ENCODE measurements at regions not wholly inside any gene's neighbourhood (a gene's known extent, or its start where the extent isn't known, plus 50 kb on each side); places are given as distances from the start of the nearest gene placed in this dataset.
"Not testable (repeated sequence)": the region's sequence is repeated elsewhere in the genome, so short reads cannot be mapped to it uniquely, and the experiment has no call there.

DNA sequence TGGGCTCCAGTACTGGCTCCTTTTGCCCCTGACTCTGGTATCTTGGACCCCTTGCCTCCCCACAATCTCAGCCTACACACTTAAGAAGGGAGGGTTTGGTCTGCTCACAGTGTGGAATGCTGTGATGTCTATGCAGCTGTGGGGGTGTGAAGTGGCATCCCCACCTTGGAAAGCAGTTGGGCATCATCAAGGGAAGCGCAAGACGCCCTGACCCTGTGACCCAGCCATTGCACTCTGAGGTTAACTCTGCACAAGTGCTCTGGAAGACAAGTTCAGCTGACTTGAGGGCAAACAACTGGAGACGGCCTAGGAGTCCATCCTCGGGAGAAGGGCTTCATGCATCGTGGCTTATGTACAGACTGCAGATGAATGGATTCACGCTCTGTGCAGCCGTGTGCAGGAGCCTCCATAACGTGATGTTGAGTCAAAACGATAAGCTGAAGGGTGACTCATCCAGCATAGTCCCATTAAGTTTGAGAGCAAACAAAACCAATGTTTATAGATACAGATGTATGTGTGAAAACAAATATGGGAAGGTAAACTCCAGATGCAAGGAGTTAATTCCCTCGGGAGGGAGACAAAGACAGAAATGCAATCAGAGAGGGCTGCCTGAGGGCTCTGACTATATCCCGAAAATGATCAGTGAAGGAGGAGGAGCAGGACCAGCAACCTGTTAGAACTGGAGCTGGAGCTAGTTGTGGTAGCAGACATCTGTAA is 86.8 kb downstream of the LSM3 start:
- H3K27ac ChIP-seq (ENCODE audit: low read depth, low read length), result no peak overlapping the region
- no peaks in the 10 kb centered on the region for H3K4me1 ChIP-seq (ENCODE audit: insufficient read depth, low read length)
- no peak overlapping the region for H3K4me3 Mint-ChIP-seq
- ChIA-PET POLR2A (ENCODE audit: partially characterized antibody) (no interaction called here), CTCF (ENCODE audit: partially characterized antibody) (interaction anchor here (0.6 to 2.1 kb wide), 3 partner anchors 196 to 1264 kb away, joined by 3 to 14 read pairs (median 3); no protein-coding TSS in a partner anchor)
- H3K27ac Mint-ChIP-seq, result no peak overlapping the region
- H3K27me3 Mint-ChIP-seq, result peaks cover 2 to 7% of the 10 kb centered on the region in 2 donors
- no peak overlapping the region for H3K4me3 ChIP-seq (ENCODE audit: low read length in 2 of 2)
- no peaks in the 10 kb centered on the region for H3K36me3 ChIP-seq (ENCODE audit: insufficient read depth, low read length)
- H3K36me3 Mint-ChIP-seq, result no peaks in the 10 kb centered on the region
- peaks cover 0 to 2% (median under 1%) of the 10 kb centered on the region in 4 donors for H3K4me1 Mint-ChIP-seq
- H3K27me3 ChIP-seq (ENCODE audit: insufficient read depth, low read length), result no peaks in the 10 kb centered on the region
- no peak for DNase-seq
- H3K9me3 ChIP-seq (ENCODE audit: control insufficient read depth in 1 of 2, low read length in 2 of 2), result no peaks in the 10 kb centered on the region
- peaks cover 0 to 8% (median 0%) of the 10 kb centered on the region in 8 donors for H3K9me3 Mint-ChIP-seq
- intact Hi-C loops (cut with micrococcal nuclease), result no loop called here

DNA sequence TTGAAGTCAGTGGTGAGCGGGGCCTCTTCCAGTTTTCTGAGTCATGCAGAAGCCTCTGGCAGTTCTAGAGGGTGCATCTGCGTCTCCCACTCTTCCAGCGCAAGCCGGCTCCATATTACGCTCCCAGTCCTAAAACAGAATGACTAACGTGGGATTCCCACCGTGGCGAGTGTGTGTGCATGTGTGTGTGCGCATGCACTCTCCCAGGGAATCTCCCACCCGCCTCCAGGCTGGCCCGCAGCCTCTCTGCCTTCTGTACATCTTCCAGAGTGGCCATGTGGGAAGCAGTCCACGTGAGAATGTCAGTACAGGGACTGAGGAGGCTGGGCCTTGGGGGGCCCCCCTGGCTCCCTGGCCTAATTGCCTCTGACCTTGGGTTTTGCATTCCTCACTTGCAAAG is 87.7 kb downstream of the LSM3 start:
- Histone ChIP-seq H3K27ac (ENCODE audit: low read depth, low read length) (no peak overlapping the region), H3K27me3 (ENCODE audit: insufficient read depth, low read length) (no peaks in the 10 kb centered on the region), H3K4me1 (ENCODE audit: insufficient read depth, low read length) (no peaks in the 10 kb centered on the region), H3K4me3 (ENCODE audit: low read length in 2 of 2) (no peak overlapping the region), H3K36me3 (ENCODE audit: insufficient read depth, low read length) (no peaks in the 10 kb centered on the region), H3K9me3 (ENCODE audit: control insufficient read depth in 1 of 2, low read length in 2 of 2) (no peaks in the 10 kb centered on the region)
- Mint-ChIP-seq H3K9me3 (peaks cover 0 to 8% (median 0%) of the 10 kb centered on the region in 8 donors), H3K4me3 (no peak overlapping the region), H3K36me3 (no peaks in the 10 kb centered on the region), H3K27me3 (peaks cover 2 to 7% of the 10 kb centered on the region in 2 donors), H3K27ac (no peak overlapping the region), H3K4me1 (no peaks in the 10 kb centered on the region)
- POLR2A ChIA-PET (ENCODE audit: partially characterized antibody), result no interaction called here
- DNase-seq, result no peak
- CTCF ChIA-PET (ENCODE audit: partially characterized antibody), result interaction anchor here (2.1 kb wide), 1 partner anchor 202 kb away, joined by 14 read pairs; no protein-coding TSS in a partner anchor
- intact Hi-C loops (cut with micrococcal nuclease), result no loop called here

DNA sequence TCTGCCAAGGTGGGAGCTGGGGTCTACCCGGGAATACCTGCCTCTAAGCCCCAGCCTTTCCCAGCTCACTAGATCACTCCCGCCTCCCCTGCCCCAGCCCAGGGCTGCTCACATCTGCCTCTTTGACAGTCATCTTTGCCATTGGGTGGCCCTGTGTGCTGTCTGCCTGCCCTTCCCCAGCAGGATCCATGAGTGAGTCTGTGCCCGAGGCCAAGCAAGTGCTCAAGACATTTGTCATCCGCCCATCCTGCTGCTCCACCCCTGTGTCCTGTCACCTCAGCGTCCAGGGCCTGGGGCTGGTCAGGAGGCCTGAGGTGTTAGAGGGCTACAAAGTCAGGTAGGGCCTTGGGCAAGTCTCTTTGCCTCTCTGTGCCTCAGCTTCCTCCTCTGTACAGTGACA is 89.4 kb downstream of the LSM3 start:
- POLR2A ChIA-PET (ENCODE audit: partially characterized antibody), result no interaction called here
- intact Hi-C loops (cut with micrococcal nuclease), result no loop called here
- no peaks in the 10 kb centered on the region for H3K27me3 ChIP-seq (ENCODE audit: insufficient read depth, low read length)
- CTCF ChIA-PET (ENCODE audit: partially characterized antibody), result interaction anchor here (0.6 to 1.4 kb wide), 2 partner anchors 191 to 193 kb away, joined by 3 read pairs; no protein-coding TSS in a partner anchor
- DNase-seq, result no peak
- no peak overlapping the region for H3K4me3 ChIP-seq (ENCODE audit: low read length in 2 of 2)
- peaks cover 0 to 8% (median 0%) of the 10 kb centered on the region in 8 donors for H3K9me3 Mint-ChIP-seq
- no peaks in the 10 kb centered on the region for H3K36me3 ChIP-seq (ENCODE audit: insufficient read depth, low read length)
- H3K9me3 ChIP-seq (ENCODE audit: control insufficient read depth in 1 of 2, low read length in 2 of 2), result no peaks in the 10 kb centered on the region
- no peaks in the 10 kb centered on the region for H3K36me3 Mint-ChIP-seq
- H3K27me3 Mint-ChIP-seq, result peaks cover 2 to 4% of the 10 kb centered on the region in 2 donors
- no peak overlapping the region for H3K27ac ChIP-seq (ENCODE audit: low read depth, low read length)
- no peak overlapping the region for H3K27ac Mint-ChIP-seq
- no peaks in the 10 kb centered on the region for H3K4me1 Mint-ChIP-seq
- H3K4me1 ChIP-seq (ENCODE audit: insufficient read depth, low read length), result no peaks in the 10 kb centered on the region
- no peak overlapping the region for H3K4me3 Mint-ChIP-seq

DNA sequence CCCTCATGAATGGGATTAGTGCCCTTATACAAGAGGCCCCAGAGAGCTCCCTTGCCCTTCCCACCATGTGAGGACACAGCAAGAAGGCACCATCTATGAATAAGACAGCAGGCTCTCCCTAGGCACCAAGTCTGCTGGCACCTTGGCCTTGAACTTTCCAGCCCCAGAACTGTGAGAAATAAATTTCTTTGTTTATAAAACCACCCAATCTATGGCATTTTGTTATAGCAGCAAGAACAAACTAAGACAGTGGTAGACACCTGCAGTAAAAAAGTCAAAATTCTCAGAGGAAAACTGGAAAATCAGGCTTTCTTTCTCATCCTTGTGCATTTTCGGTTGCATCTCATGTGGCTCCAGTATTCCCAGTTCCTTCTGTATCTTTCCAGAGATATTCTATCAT is 90.3 kb downstream of the LSM3 start:
- ChIA-PET POLR2A (ENCODE audit: partially characterized antibody) (no interaction called here), CTCF (ENCODE audit: partially characterized antibody) (interaction anchor here (0.6 to 1.4 kb wide), 3 partner anchors 10 to 190 kb away, joined by 3 read pairs; no protein-coding TSS in a partner anchor)
- H3K4me3 Mint-ChIP-seq, result no peak overlapping the region
- no peaks in the 10 kb centered on the region for H3K36me3 Mint-ChIP-seq
- Histone ChIP-seq H3K4me3 (ENCODE audit: low read length in 2 of 2) (no peak overlapping the region), H3K9me3 (ENCODE audit: control insufficient read depth in 1 of 2, low read length in 2 of 2) (no peaks in the 10 kb centered on the region), H3K4me1 (ENCODE audit: insufficient read depth, low read length) (no peaks in the 10 kb centered on the region), H3K27me3 (ENCODE audit: insufficient read depth, low read length) (no peaks in the 10 kb centered on the region), H3K27ac (ENCODE audit: low read depth, low read length) (no peak overlapping the region), H3K36me3 (ENCODE audit: insufficient read depth, low read length) (no peaks in the 10 kb centered on the region)
- intact Hi-C loops (cut with micrococcal nuclease), result no loop called here
- H3K9me3 Mint-ChIP-seq, result peaks cover 0 to 8% (median 0%) of the 10 kb centered on the region in 8 donors
- DNase-seq, result no peak
- no peak overlapping the region for H3K27ac Mint-ChIP-seq
- H3K4me1 Mint-ChIP-seq, result no peaks in the 10 kb centered on the region
- H3K27me3 Mint-ChIP-seq, result peaks cover 2 to 3% of the 10 kb centered on the region in 2 donors

DNA sequence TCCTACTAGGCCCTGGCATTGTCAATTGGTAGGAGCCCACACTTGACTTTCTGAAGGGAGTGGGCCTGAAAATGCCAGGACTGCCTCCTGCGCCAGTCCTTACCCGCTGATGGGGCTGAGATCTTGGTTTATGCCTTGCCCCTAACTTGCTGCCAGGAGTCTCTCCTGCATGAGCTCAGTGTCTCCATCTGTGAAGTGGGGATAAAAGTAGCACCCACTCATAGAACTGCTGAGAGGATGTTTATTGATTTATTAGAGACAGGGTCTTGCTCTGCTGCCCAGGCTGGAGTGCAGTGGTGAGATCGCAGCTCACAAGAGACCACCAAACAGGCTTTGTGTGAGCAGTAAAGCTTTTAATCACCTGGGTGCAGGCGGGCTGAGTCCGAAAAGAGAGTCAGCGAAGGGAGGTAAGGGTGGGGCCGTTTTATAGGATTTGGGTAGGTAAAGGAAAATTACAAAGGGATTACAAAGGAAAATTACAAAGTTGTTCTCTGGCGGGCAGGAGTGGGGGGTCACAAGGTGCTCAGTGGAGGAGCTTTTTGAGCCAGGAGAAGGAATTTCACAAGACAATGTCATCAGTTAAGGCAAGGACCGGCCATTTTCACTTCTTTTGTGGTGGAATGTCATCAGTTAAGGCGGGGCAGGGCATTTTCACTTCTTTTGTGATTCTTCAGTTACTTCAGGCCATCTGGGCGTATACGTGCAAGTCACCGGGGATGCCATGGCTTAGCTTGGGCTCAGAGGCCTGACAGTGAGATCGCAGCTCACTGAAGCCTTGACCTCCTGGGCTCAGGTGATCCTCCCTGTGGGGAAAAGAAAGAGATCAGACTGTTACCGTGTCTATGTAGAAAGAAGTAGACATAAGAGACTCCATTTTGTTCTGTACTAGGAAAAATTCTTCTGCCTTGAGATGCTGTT is 93.7 kb downstream of the LSM3 start:
- POLR2A ChIA-PET (ENCODE audit: partially characterized antibody), result not testable (repeated sequence)

DNA sequence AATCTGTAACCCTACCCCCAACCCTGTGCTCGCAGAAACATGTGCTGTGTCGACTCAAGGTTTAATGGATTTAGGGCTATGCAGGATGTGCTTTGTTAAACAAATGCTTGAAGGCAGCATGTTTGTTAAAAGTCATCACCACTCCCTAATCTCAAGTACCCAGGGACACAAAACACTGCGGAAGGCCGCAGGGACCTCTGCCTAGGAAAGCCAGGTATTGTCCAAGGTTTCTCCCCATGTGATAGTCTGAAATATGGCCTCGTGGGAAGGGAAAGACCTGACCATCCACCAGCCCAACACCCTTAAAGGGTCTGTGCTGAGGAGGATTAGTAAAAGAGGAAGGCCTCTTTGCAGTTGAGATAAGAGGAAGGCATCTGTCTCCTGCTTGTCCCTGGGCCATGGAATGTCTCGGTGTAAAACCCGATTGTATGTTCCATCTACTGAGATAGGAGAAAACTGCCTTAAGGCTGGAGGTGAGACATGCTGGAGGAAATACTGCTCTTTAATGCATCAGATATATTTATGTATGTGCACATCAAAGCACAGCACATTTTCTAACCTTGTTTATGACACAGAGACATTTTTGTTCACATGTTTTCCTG is 94.4 kb downstream of the LSM3 start:
- H3K27ac ChIP-seq (ENCODE audit: low read depth, low read length); H3K9me3 Mint-ChIP-seq; H3K9me3 ChIP-seq (ENCODE audit: control insufficient read depth in 1 of 2, low read length in 2 of 2); POLR2A ChIA-PET (ENCODE audit: partially characterized antibody); H3K4me3 ChIP-seq (ENCODE audit: low read length in 2 of 2); H3K36me3 Mint-ChIP-seq; H3K27ac Mint-ChIP-seq; H3K27me3 ChIP-seq (ENCODE audit: insufficient read depth, low read length); H3K4me3 Mint-ChIP-seq; H3K27me3 Mint-ChIP-seq; H3K36me3 ChIP-seq (ENCODE audit: insufficient read depth, low read length); DNase-seq; H3K4me1 Mint-ChIP-seq; intact Hi-C loops (cut with micrococcal nuclease); H3K4me1 ChIP-seq (ENCODE audit: insufficient read depth, low read length): not testable (repeated sequence)
- CTCF ChIA-PET (ENCODE audit: partially characterized antibody), result interaction anchor here (3.2 kb wide), 1 partner anchor 11 kb away, joined by 10 read pairs; no protein-coding TSS in a partner anchor

More for the DNA sequence above, 93.7 kb downstream of the LSM3 start:
- DNase-seq; H3K9me3 ChIP-seq (ENCODE audit: control insufficient read depth in 1 of 2, low read length in 2 of 2); H3K9me3 Mint-ChIP-seq; H3K27ac Mint-ChIP-seq; H3K4me3 ChIP-seq (ENCODE audit: low read length in 2 of 2); H3K4me3 Mint-ChIP-seq; H3K27ac ChIP-seq (ENCODE audit: low read depth, low read length); H3K4me1 ChIP-seq (ENCODE audit: insufficient read depth, low read length); H3K36me3 ChIP-seq (ENCODE audit: insufficient read depth, low read length); H3K27me3 Mint-ChIP-seq; H3K27me3 ChIP-seq (ENCODE audit: insufficient read depth, low read length); H3K4me1 Mint-ChIP-seq; intact Hi-C loops (cut with micrococcal nuclease); H3K36me3 Mint-ChIP-seq: not testable (repeated sequence)
- CTCF ChIA-PET (ENCODE audit: partially characterized antibody), result interaction anchor here (0.8 to 3.2 kb wide), 3 partner anchors 11 to 189 kb away, joined by 3 to 10 read pairs (median 3); no protein-coding TSS in a partner anchor
